Neural cell (in vitro differentiated cells): ENCODE measurements at regions not wholly inside any gene's neighbourhood (a gene's known extent, or its start where the extent isn't known, plus 50 kb on each side); places are given as distances from the start of the nearest gene placed in this dataset.

Experiments used
- H2AFZ ChIP-seq: fragments of 200-600, 300-800 bp; sonication (generic), shearing (Covaris generic); 2 replicates; pipeline ENCODE4 v1.6.0; 2014; ENCODE audit warnings: low read depth, mild to moderate bottlenecking, antibody characterized with exemption, low read length, moderate library complexity
- H3F3A ChIP-seq: fragments of 200-600 bp; shearing (Covaris generic); 2 replicates; pipeline ENCODE4 v1.6.1; 2016; ENCODE audit warnings: mild to moderate bottlenecking, moderate library complexity, mixed read lengths, antibody characterized with exemption, low read length; ENCODE audit not compliant: insufficient read depth, poor library complexity, severe bottlenecking
- H3K27ac ChIP-seq: fragments of 200-600, 300-800 bp; sonication (generic), shearing (Covaris generic); 2 replicates; pipeline ENCODE4 v1.5.1; 2014; ENCODE audit warnings: mild to moderate bottlenecking, low read length, moderate library complexity
- H3K27me3 ChIP-seq: fragments of 300-800, 200-600 bp; sonication (generic), shearing (Covaris generic); 2 replicates; pipeline ENCODE4 v1.6.0; 2014; ENCODE audit warnings: mild to moderate bottlenecking, low read depth, low read length, moderate library complexity; ENCODE audit not compliant: insufficient read depth
- H3K36me3 ChIP-seq: fragments of 300-800, 200-600 bp; sonication (generic), shearing (Covaris generic); 2 replicates; pipeline ENCODE4 v1.5.1; 2014; ENCODE audit warnings: mild to moderate bottlenecking, antibody characterized with exemption, low read length, moderate library complexity; ENCODE audit not compliant: insufficient read depth
- H3K4me2 ChIP-seq: fragments of 300-800, 200-600 bp; sonication (generic), shearing (Covaris generic); 2 replicates; pipeline ENCODE4 v1.6.0; 2014; ENCODE audit warnings: mild to moderate bottlenecking, low read length
- H3K4me3 ChIP-seq: fragments of 300-800, 200-600 bp; sonication (generic), shearing (Covaris generic); 2 replicates; pipeline ENCODE4 v1.5.1; 2014; ENCODE audit warnings: mild to moderate bottlenecking, low read length, moderate library complexity
- H3K79me2 ChIP-seq: fragments of 200-600 bp; shearing (Covaris generic); replicated peaks from 2 replicates; pipeline ENCODE4 v1.6.0; 2014; ENCODE audit warnings: mild to moderate bottlenecking, low read length, moderate library complexity; ENCODE audit not compliant: insufficient read depth
- H3K9ac ChIP-seq: fragments of 300-800, 200-600 bp; sonication (generic), shearing (Covaris generic); 2 replicates; pipeline ENCODE4 v1.6.1; 2016; ENCODE audit warnings: mild to moderate bottlenecking, low read length, mixed read lengths
- H3K9me2 ChIP-seq: fragments of 200-600 bp; shearing (Covaris generic); 2 replicates; pipeline ENCODE4 v1.6.1; 2016; ENCODE audit warnings: mild to moderate bottlenecking, low read length, mixed read lengths; ENCODE audit not compliant: insufficient read depth
- H3K9me3 ChIP-seq: fragments of 200-600, 300-800 bp; sonication (generic), shearing (Covaris generic); 2 replicates; pipeline ENCODE4 v1.6.1; 2016; ENCODE audit warnings: mild to moderate bottlenecking, mixed run types, low read length, moderate library complexity, mixed read lengths
- H4K20me1 ChIP-seq: fragments of 200-600 bp; shearing (Covaris generic); 2 replicates; pipeline ENCODE4 v1.6.1; 2016; ENCODE audit warnings: mild to moderate bottlenecking, mixed run types; ENCODE audit not compliant: insufficient read depth
- CTCF ChIP-seq: fragments of 450-650 bp; IDR thresholded peaks from 2 replicates; pipeline ENCODE4 v1.5.1; 2014; ENCODE audit warnings: antibody characterized with exemption, mild to moderate bottlenecking, moderate library complexity; ENCODE audit not compliant: poor library complexity, severe bottlenecking
- EP300 ChIP-seq: fragments of 450-650 bp; conservative IDR thresholded peaks from 2 replicates; pipeline ENCODE4 v1.6.1; 2014; ENCODE audit warnings: antibody characterized with exemption, mild to moderate bottlenecking, moderate library complexity; ENCODE audit not compliant: poor library complexity, severe bottlenecking
- EZH2 ChIP-seq: fragments of 200-600, 300-800 bp; shearing (Covaris generic), sonication (generic); IDR thresholded peaks from 2 replicates; pipeline ENCODE4 v1.6.1; 2014; ENCODE audit warnings: antibody characterized with exemption, low read length, borderline replicate concordance, mild to moderate bottlenecking; ENCODE audit not compliant: insufficient read depth, poor library complexity, severe bottlenecking
- MXI1 ChIP-seq: fragments of 450-650 bp; conservative IDR thresholded peaks from 2 replicates; pipeline ENCODE4 v1.6.1; 2014; ENCODE audit warnings: antibody characterized with exemption, mild to moderate bottlenecking; ENCODE audit not compliant: poor library complexity, severe bottlenecking
- POLR2AphosphoS5 ChIP-seq: IDR thresholded peaks from 2 replicates; pipeline ENCODE4 v1.6.1; 2012
- RAD21 ChIP-seq: fragments of 450-650 bp; conservative IDR thresholded peaks from 2 replicates; pipeline ENCODE4 v1.6.1; 2014; ENCODE audit warnings: antibody characterized with exemption, mild to moderate bottlenecking, moderate library complexity
- REST ChIP-seq: IDR thresholded peaks from 2 replicates; pipeline ENCODE4 v1.6.1; 2012; ENCODE audit warnings: borderline replicate concordance
- SMC3 ChIP-seq: fragments of 450-650 bp; conservative IDR thresholded peaks from 2 replicates; pipeline ENCODE4 v1.6.1; 2014; ENCODE audit warnings: antibody characterized with exemption, mild to moderate bottlenecking, moderate library complexity; ENCODE audit not compliant: poor library complexity
- TAF1 ChIP-seq: IDR thresholded peaks from 2 replicates; pipeline ENCODE4 v1.6.1; 2012; ENCODE audit warnings: low read depth

GRCh38 chr5:30548580-30549305, 644.7 kb upstream of the CDH6 start:
- Histone ChIP-seq H3K9me2 (no peaks in the 10 kb centered on the region), H3K9ac (no peak overlapping the region), H3F3A (no peaks in the 10 kb centered on the region), H3K27me3 (no peaks in the 10 kb centered on the region), H3K36me3 (no peaks in the 10 kb centered on the region), H3K4me2 (no peak overlapping the region), H3K4me3 (no peak overlapping the region), H4K20me1 (no peaks in the 10 kb centered on the region), H2AFZ (no peak overlapping the region), H3K9me3 (no peaks in the 10 kb centered on the region), H3K27ac (no peak overlapping the region), H3K79me2 (no peaks in the 10 kb centered on the region)
- TF ChIP-seq EP300 (no peak), RAD21 (no peak), REST (no peak), POLR2AphosphoS5 (no peak), SMC3 (no peak), EZH2 (no peak), TAF1 (no peak), MXI1 (no peak), CTCF (no peak)

GRCh38 chr5:30540150-30540549, 653.3 kb upstream of the CDH6 start:
- Histone ChIP-seq H3K4me3 (no peak overlapping the region), H4K20me1 (no peaks in the 10 kb centered on the region), H3K9me2 (no peaks in the 10 kb centered on the region), H3K36me3 (no peaks in the 10 kb centered on the region), H3K4me2 (no peak overlapping the region), H3K9ac (no peak overlapping the region), H2AFZ (no peak overlapping the region), H3K27me3 (no peaks in the 10 kb centered on the region), H3F3A (no peaks in the 10 kb centered on the region), H3K9me3 (no peaks in the 10 kb centered on the region), H3K79me2 (no peaks in the 10 kb centered on the region), H3K27ac (no peak overlapping the region)
- no peak for TF ChIP-seq POLR2AphosphoS5
- no peak for TF ChIP-seq RAD21
- no peak for TF ChIP-seq EZH2
- no peak for TF ChIP-seq TAF1
- TF ChIP-seq CTCF, result no peak
- TF ChIP-seq REST, result no peak
- TF ChIP-seq SMC3, result no peak
- no peak for TF ChIP-seq MXI1
- TF ChIP-seq EP300, result no peak
